NCI-H1417 treated with DMSO at 0.1 percent for 48 hours (cell line): ENCODE measurements at regions not wholly inside any gene's neighbourhood (a gene's known extent, or its start where the extent isn't known, plus 50 kb on each side); places are given as distances from the start of the nearest gene placed in this dataset.
A peak's percentile ranks its signal among the peaks of the same experiment; 100 is the strongest.

ENCODE experiments used
- DNase-seq: peaks from one replicate; lab custom pipeline; 2025; lab: John Stamatoyannopoulos, UW

GRCh38 chr13:73934771-73935170, 199.4 kb downstream of the KLF12 start:
- no peak for DNase-seq

DNA sequence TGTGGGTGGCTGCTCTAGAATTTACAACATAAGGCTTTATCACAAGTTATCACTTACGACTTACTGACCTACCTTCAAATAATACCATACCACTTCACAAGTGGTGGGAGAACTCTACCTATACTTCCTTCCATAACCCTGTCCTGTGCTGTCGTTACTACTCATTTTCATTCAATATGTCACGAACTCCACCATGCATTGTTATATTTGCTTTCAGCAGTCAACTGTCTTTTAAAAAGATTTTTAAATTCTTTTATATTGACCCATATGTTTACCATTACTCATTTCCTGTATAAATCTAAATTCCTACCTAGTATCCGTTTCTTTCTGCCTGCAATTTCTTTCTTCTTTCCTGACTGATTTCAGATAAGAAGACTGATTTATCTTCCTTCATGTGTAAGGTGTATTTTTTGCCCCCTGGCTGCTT, 200.0 kb downstream of the KLF12 start:
- no peak for DNase-seq

GRCh38 chr13:73933795-73934194, 200.4 kb downstream of the KLF12 start:
- DNase-seq: no peak

- no peak for DNase-seq
Measured at GRCh38 chr13:73932091-73932490, 202.1 kb downstream of the KLF12 start.

DNA sequence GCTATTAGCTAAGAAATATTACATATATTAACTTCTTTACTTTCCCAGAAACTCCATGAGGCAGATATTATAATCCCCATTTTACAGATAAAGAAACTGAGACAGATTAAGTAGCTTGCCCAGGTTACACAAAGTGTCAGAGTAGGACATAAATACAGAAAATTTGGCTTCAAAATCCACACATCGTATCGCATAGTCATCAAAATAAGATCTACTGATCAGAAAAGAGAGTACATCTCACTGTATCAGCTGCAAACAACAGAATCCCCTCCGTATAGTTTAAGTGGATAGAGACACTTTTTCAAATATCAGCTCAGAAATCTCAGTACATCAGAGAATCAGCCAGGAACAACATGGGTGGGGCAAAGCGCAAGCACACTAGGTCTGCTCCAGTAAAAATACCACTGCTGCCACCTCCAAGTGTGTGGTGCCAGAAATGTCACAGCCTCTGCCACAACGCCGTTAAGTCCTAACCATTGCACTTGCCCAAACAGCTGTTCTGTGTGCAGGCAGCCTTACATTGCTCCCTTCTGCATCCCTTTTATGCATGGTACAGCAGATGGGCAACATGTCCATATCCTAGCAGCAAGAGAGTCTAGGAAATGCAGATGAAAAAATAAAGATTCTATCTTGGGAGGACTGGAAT, 204.8 kb downstream of the KLF12 start:
- no peak for DNase-seq

GRCh38 chr13:73924607-73925006, 209.6 kb downstream of the KLF12 start:
- no peak for DNase-seq

DNA sequence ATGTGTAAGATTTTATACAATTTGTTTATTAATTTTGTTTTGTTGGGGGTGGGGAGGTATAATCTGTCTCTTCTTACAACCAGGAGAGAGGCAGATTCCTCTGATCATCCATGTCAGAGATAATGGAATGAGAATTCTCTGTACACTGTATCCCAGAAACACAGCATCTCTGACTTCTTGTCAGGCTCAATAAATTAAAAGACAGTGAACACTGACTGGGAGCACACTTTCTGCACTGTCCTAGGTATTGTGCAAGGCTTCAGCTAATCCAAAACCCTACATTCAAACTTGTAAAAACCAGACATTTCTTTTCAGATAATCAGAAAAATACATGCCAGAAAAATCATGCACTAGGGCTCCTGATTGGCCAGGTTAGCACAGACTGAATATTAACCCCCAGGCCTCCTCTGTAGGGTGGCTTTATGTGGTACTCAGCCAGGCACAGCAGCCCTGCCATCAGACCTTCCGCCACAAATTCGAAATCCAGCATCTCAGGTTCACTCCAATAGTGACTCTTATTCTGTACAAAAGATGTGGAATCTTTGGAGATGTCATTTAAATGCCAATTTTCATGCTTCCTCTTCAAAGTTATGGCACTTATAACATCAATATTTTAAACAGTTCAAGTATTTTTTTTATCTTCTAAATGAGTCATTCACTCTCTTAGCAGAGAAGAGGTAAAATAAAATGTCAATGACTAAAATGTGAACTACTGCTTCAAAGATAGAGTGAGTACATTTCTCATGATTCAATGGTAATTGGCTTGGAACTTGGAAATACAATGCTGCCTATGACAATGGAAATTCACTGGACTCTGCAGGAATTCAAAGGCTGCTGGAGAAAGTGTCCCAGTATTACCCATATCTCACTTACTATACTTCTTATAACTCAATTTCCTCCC, 211.5 kb downstream of the KLF12 start:
- DNase-seq: no peak

GRCh38 chr13:73918691-73919090, 215.5 kb downstream of the KLF12 start:
- DNase-seq: no peak

DNA sequence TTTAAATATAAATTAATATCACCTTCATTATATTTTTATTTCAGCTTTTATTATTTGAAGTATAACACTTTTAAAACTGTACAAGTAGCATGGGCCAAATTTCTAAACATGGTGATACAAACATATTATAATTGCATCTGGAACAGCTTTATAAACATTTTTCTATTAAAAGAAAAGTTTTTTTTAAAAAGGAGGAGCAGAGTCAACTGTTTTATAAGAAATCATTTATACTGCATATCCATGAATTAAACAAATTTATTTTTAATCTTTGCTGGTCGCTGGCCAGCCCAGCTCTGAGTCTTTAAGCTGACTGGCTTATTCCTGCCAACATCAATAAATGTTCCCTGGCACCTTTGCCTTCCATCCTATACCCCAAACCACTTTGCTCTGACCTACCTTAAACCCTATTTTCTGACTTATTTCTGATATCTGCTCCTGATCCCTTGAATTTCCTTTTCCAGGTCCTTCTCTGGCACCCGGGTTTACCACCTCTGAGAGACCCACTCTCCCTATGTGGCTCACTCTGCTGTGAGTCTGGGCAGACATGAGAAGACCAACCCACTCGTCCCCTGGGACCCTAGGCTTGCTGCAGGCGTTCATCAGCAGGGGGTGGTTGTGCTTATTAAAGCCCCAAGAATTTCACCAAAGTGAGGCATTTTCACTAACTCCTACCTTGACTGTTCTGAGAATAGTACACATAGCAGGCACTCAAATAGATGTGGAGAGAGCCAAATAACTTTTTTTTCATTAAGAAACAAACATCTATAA, 220.3 kb downstream of the KLF12 start:
- DNase-seq: no peak

DNA sequence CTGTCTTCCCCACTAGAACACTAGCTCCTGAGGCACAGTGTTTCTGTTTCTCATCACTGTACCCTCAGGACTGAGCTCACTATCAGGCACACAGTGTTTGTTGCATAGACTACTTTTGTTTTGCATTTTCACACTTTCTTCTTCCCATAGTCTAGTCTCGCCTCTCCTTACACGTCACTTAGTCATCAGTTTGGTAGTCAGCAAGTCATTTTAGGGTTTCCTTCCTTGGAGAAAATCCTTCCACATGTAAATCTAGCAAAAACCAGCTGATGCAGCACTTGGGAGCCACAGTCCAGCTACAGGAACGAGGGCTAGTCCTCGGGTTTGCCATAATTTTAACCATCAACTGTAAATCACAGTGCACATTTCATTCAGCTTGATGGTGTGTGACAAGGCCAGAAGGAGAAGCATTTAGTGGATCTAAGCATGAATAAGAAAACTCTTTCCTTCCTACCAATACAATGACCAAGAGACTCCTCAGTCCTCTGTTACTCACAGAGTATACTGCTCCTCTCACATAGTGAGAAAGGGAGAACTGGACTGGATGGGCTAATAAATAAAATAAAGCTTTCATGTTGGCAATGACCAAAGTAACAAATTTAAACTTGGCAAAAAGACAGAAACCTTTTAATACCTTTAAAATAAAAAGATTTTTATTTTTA, 221.0 kb downstream of the KLF12 start:
- no peak for DNase-seq

DNA sequence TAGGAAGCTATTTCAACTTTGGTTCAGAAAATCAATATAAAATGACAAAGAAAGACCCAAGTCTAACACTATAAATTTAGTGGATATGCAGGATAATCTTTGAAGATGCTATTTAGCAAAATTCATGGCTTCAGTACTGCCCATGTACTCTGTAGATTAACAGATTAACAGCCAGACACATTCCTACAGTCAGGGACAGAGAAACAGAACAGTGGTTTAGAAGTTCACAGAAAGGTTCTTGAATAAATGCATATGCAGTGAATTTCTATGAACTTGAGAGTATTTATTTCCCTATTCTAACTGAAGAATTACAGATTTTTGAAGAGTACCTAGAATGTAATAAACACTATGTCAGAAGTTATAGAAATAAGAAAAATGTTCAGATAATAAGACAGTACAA, 222.8 kb downstream of the KLF12 start:
- DNase-seq: no peak

GRCh38 chr13:73910733-73911132, 223.5 kb downstream of the KLF12 start:
- DNase-seq: no peak

- no peak for DNase-seq
Measured at GRCh38 chr13:73908809-73909208, 225.4 kb downstream of the KLF12 start.

DNA sequence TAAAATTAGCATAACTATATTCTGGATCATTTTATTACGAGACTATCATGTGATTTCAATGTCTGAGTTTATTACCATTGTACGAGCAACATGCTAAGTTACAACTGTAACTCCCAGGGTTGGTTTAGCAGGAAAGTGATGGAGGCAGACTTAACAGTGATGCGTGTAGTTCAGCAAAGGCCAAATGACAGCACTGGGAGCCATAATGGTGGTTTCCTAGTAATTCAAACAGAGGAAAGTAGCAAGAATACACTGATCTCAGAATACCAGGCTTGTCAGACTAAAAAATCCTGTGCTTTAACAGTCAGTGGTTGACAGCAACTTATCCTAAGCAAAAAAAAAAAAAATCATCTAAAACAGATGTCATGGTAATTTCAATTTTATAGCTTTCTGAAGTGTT, 229.6 kb downstream of the KLF12 start:
- DNase-seq: no peak

DNA sequence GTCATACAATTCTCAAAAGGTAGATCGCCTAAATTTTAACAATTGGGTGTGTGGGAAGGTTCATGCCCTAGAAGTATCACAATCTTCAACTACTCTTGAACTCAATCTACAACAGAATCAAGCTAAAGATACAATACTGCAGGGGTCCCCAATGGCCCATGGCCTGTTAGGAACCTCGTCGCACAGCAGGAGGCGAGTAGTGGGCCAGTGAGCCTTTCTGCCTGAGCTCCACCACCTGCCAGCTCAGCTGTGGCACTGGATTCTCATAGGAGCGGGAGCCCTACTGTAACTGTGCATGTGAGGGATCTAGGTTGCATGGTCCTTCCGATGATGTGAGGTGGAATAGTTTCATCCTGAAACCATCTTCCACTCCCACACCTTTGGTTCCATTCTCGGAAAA, 230.6 kb downstream of the KLF12 start:
- no peak for DNase-seq

DNA sequence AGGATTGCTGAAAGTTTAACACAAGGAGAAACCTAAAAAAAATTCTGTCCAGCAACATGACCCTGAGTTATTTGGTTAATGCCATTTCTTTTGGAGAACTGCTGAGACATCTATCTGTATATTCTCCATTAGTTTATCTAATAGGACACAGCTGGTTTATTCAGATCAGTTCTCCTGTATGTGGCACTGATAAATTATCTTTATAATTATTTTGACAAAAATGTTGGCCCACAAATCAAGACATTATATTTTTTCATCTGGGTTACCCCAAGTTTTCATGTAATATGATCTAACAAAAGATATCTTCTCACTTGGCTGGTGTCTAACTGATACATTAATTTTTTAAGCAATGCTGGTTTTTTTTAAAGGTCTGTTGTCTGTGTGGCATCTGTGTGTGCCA, 231.4 kb downstream of the KLF12 start:
- DNase-seq: no peak

GRCh38 chr13:73902296-73902695, 231.9 kb downstream of the KLF12 start:
- DNase-seq: no peak

- DNase-seq: peak; percentile 97
Measured at GRCh38 chr13:73901324-73902068, 232.7 kb downstream of the KLF12 start.

GRCh38 chr13:73900591-73900990, 233.6 kb downstream of the KLF12 start:
- no peak for DNase-seq

- DNase-seq: no peak
Measured at GRCh38 chr13:73898899-73899298, 235.3 kb downstream of the KLF12 start.

GRCh38 chr13:73898276-73898675, 235.9 kb downstream of the KLF12 start:
- no peak for DNase-seq
